ENCODE measurements at regions not wholly inside any gene's neighbourhood (a gene's known extent, or its start where the extent isn't known, plus 50 kb on each side); places are given as distances from the start of the nearest gene placed in this dataset.

DNA sequence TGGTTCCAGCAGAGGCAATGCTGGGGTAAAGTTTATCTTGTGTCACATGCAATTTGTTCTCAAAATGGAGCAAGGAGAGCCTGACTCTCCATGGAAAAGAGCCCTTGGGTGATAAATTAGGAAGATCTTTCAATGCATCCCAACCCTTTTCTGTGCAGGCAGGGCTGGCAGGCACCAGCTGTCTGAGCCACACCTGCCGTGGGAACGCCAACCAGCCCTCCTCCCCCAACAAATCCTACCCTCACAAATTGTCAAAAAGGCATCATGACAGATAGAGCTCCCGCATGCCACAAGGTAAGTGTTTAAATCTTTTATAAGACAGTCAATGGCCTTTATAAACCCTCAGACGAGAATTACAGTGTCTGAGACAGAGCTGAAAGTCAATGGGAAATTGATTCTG is 418.5 kb upstream of the CDH5 start:
- Histone ChIP-seq H3K9me3 (ENCODE audit: insufficient read depth in 2 of 2, low read depth in 1 of 2, low read length in 1 of 2) (no peaks in the 10 kb centered on the region), H2AK5ac (ENCODE audit: low read depth, low read length) (no peak overlapping the region), H3K79me2 (ENCODE audit: control insufficient read depth in 1 of 2, insufficient read depth in 2 of 2, low read length in 2 of 2) (no peaks in the 10 kb centered on the region), H3K56ac (replicated peaks; ENCODE audit: insufficient read length, low read depth, low read length) (no peak overlapping the region), H3K4me3 (ENCODE audit: extremely low read depth in 1 of 4, insufficient read depth in 2 of 4, low read depth in 3 of 4, low read length in 4 of 4) (no peak overlapping the region), H3K27me3 (replicated peaks in 1 of 4; ENCODE audit: control insufficient read depth in 3 of 4, extremely low read depth in 1 of 4, insufficient read depth in 3 of 4, low read length in 3 of 4) (no peaks in the 10 kb centered on the region), H4K20me1 (replicated peaks in 1 of 2; ENCODE audit: control insufficient read depth in 1 of 2, insufficient read depth in 2 of 2, low read length in 2 of 2) (no peaks in the 10 kb centered on the region), H3K9ac (replicated peaks in 1 of 4; ENCODE audit: extremely low read depth in 1 of 4, low read depth in 3 of 4, low read length in 3 of 4) (no peak overlapping the region), H2BK5ac (ENCODE audit: low read depth, low read length) (no peak overlapping the region), H2AFZ (ENCODE audit: low read length) (no peak overlapping the region), H4K91ac (replicated peaks; ENCODE audit: insufficient read length, low read length) (no peak overlapping the region), H2BK12ac (ENCODE audit: low read depth, low read length) (no peak overlapping the region), H3K23ac (ENCODE audit: insufficient read length) (no peak overlapping the region), H2BK20ac (ENCODE audit: low read length) (no peak overlapping the region), H3K23me2 (ENCODE audit: low read depth, low read length) (no peaks in the 10 kb centered on the region), H3K27ac (ENCODE audit: low read depth, low read length) (no peak overlapping the region), H4K8ac (ENCODE audit: extremely low read depth, insufficient read depth, low read length) (no peak overlapping the region), H3K79me1 (ENCODE audit: low read depth, low read length) (no peaks in the 10 kb centered on the region), H3K4me1 (replicated peaks in 1 of 4; ENCODE audit: control insufficient read depth in 3 of 4, insufficient read depth in 4 of 4, low read length in 3 of 4) (no peaks in the 10 kb centered on the region), H2BK15ac (ENCODE audit: low read length) (no peak overlapping the region), H3K4me2 (ENCODE audit: insufficient read depth in 1 of 2, low read depth in 2 of 2, low read length in 2 of 2) (no peak overlapping the region), H4K5ac (ENCODE audit: insufficient read length, low read depth, low read length) (no peak overlapping the region), H3K14ac (ENCODE audit: insufficient read length) (no peak overlapping the region), H3K36me3 (ENCODE audit: control insufficient read depth in 2 of 4, insufficient read depth in 4 of 4, low read length in 3 of 4) (no peaks in the 10 kb centered on the region), H2BK120ac (replicated peaks; ENCODE audit: low read depth, low read length) (no peak overlapping the region), H3K18ac (ENCODE audit: extremely low read depth, low read length) (no peak overlapping the region), H3K4ac (replicated peaks; ENCODE audit: insufficient read length, low read depth, low read length) (no peak overlapping the region)
- DNase-seq (ENCODE audit: low read depth in 1 of 2, low spot score in 2 of 2) (no peak), FAIRE-seq (no peak)
- POLR2A ChIA-PET (ENCODE audit: partially characterized antibody) = no interaction called here
- CTCF ChIA-PET (ENCODE audit: partially characterized antibody) = no interaction called here
- WGBS, 2 experiments (ENCODE audit: extremely low coverage in 1 of 2, insufficient coverage in 1 of 2, insufficient read length in 1 of 2, insufficient replicate concordance in 2 of 2, low coverage in 1 of 2, low lambda C conversion rate in 2 of 2, missing lambda C conversion rate in 1 of 2) = 91% methylated on average over 4 of the region's 4 CpGs; no CpG with 5 or more reads in 1 of the 2 experiments
- TF ChIP-seq MAFK (IDR thresholded peaks at IDR 0.05; ENCODE audit: low read depth, low read length) (no peak), ASH2L (IDR thresholded peaks at IDR 0.05; ENCODE audit: low read length) (no peak), NANOG (IDR thresholded peaks at IDR 0.05; ENCODE audit: insufficient read depth, low read depth, low read length, poor library complexity, severe bottlenecking) (no peak), KDM4A (IDR thresholded peaks at IDR 0.05; ENCODE audit: low read depth, low read length, severe bottlenecking) (no peak), EP300 (IDR thresholded peaks at IDR 0.05; ENCODE audit: borderline replicate concordance in 1 of 2, low read depth in 2 of 2, low read length in 2 of 2) (no peak), RNF2 (IDR thresholded peaks at IDR 0.05; ENCODE audit: borderline replicate concordance, low read depth, low read length, missing control alignments, poor library complexity, severe bottlenecking) (no peak), SP1 (IDR thresholded peaks at IDR 0.05; ENCODE audit: low read depth, low read length) (no peak), GABPA (IDR thresholded peaks at IDR 0.05; ENCODE audit: borderline replicate concordance, insufficient read depth, low read length) (no peak), BACH1 (IDR thresholded peaks at IDR 0.05; ENCODE audit: low read length) (no peak), CHD2 (IDR thresholded peaks at IDR 0.05; ENCODE audit: low read length) (no peak), EGR1 (IDR thresholded peaks at IDR 0.05; ENCODE audit: borderline replicate concordance, low read depth, low read length) (no peak), SIRT6 (IDR thresholded peaks at IDR 0.05; ENCODE audit: low read length) (no peak)
- TF ChIP-seq, protein P1, sequence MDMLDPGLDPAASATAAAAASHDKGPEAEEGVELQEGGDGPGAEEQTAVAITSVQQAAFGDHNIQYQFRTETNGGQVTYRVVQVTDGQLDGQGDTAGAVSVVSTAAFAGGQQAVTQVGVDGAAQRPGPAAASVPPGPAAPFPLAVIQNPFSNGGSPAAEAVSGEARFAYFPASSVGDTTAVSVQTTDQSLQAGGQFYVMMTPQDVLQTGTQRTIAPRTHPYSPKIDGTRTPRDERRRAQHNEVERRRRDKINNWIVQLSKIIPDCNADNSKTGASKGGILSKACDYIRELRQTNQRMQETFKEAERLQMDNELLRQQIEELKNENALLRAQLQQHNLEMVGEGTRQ (IDR thresholded peaks at IDR 0.05; ENCODE audit: low read length) = no peak
- TF ChIP-seq, protein P2, sequence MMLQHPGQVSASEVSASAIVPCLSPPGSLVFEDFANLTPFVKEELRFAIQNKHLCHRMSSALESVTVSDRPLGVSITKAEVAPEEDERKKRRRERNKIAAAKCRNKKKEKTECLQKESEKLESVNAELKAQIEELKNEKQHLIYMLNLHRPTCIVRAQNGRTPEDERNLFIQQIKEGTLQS (IDR thresholded peaks at IDR 0.05; ENCODE audit: insufficient read depth, low read depth, low read length) = no peak

Measured in H1 (cell line).